Type B pancreatic cell (in vitro differentiated cells): ENCODE measurements at regions not wholly inside any gene's neighbourhood (a gene's known extent, or its start where the extent isn't known, plus 50 kb on each side); places are given as distances from the start of the nearest gene placed in this dataset.

ENCODE experiments used
- DNase-seq: peaks from one replicate; pipeline ENCODE4 v3.0.0; 2021; ENCODE audit warnings: mixed read lengths; ENCODE audit not compliant: unreplicated experiment; ENCODE audit errors: extremely low spot score
- H3K27ac Mint-ChIP-seq: 2 replicates; pipeline ENCODE4 v1.8.0; 2021; ENCODE audit warnings: mild to moderate bottlenecking, mixed read lengths
- H3K27me3 Mint-ChIP-seq: 2 replicates; pipeline ENCODE4 v1.8.0; 2021; ENCODE audit warnings: mixed read lengths
- H3K36me3 Mint-ChIP-seq: 2 replicates; pipeline ENCODE4 v1.8.0; 2021; ENCODE audit warnings: mixed read lengths
- H3K4me1 Mint-ChIP-seq: one replicate; pipeline ENCODE4 v1.8.0; 2021; ENCODE audit warnings: mixed read lengths; ENCODE audit not compliant: unreplicated experiment
- H3K4me3 Mint-ChIP-seq: 2 replicates; pipeline ENCODE4 v1.8.0; 2021; ENCODE audit warnings: mild to moderate bottlenecking, mixed read lengths
- H3K9me3 Mint-ChIP-seq: 2 replicates; pipeline ENCODE4 v1.8.0; 2021; ENCODE audit warnings: mixed read lengths
- CTCF ChIP-seq: fragments of 200-600 bp; sonication (generic); conservative IDR thresholded peaks from 2 replicates; pipeline ENCODE4 v1.5.0; 2021; ENCODE audit warnings: antibody characterized with exemption, mild to moderate bottlenecking

DNA sequence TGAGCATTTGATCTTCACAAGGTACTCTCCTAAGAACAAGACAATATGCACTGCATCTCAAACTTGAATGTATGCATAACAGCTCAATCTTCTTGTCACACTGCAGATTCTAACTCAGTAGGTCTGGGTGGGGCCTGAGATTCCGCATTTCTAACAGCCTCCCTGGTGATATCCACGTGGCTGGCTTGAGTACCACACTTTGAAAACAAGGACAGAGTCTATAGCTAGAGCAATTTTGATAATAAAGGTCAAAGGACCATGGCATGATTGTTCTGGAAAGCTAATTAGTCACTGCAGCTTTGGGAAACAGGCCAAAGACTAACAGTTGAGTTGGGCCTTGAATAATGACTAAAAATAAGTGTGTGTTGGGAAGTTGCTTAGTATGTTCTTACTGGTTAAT is 213.3 kb downstream of the GBA3 start:
- no peak overlapping the region for H3K27ac Mint-ChIP-seq
- H3K27me3 Mint-ChIP-seq: peaks cover under 1% of the 10 kb centered on the region
- no peak for DNase-seq
- H3K9me3 Mint-ChIP-seq: no peaks in the 10 kb centered on the region
- TF ChIP-seq CTCF: no peak
- no peaks in the 10 kb centered on the region for H3K4me1 Mint-ChIP-seq
- H3K4me3 Mint-ChIP-seq: no peak overlapping the region
- no peaks in the 10 kb centered on the region for H3K36me3 Mint-ChIP-seq

DNA sequence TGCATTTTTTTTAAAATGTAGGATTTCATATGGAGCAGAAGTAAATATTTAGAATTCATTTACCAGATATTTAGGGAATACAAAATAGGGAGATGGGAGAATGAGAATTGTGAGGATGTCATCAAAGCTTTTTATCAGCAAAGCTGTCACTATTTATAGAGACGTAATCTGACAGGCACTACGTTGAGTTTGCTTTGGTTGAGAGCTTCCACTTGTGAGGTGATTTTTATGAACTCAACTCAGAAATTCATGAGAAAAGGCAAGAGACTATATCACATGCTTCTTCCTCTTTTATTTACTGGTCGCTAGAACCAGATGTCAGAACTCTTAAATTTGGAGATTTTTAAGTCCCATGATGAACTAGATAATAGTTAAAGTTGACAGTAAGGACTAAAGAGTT is 211.2 kb downstream of the GBA3 start:
- no peak for TF ChIP-seq CTCF
- H3K27ac Mint-ChIP-seq: no peak overlapping the region

GRCh38 chr4:22901631-22902030 is 208.9 kb downstream of the GBA3 start:
- H3K4me3 Mint-ChIP-seq: no peak overlapping the region
- TF ChIP-seq CTCF: no peak
- no peak overlapping the region for H3K27ac Mint-ChIP-seq
- DNase-seq: no peak
- peaks cover 8% of the 10 kb centered on the region for H3K27me3 Mint-ChIP-seq
- peaks cover 5% of the 10 kb centered on the region for H3K4me1 Mint-ChIP-seq
- no peaks in the 10 kb centered on the region for H3K9me3 Mint-ChIP-seq
- no peaks in the 10 kb centered on the region for H3K36me3 Mint-ChIP-seq

More for the DNA sequence above, 211.2 kb downstream of the GBA3 start:
- Mint-ChIP-seq H3K36me3 (no peaks in the 10 kb centered on the region), H3K27me3 (peaks cover 3% of the 10 kb centered on the region), H3K9me3 (no peaks in the 10 kb centered on the region), H3K4me1 (no peaks in the 10 kb centered on the region), H3K4me3 (no peak overlapping the region)
- DNase-seq: no peak

GRCh38 chr4:22900876-22901275 is 208.1 kb downstream of the GBA3 start:
- Mint-ChIP-seq H3K36me3 (no peaks in the 10 kb centered on the region), H3K9me3 (no peaks in the 10 kb centered on the region), H3K27ac (no peak overlapping the region), H3K4me1 (peaks cover 5% of the 10 kb centered on the region), H3K4me3 (no peak overlapping the region), H3K27me3 (peaks cover 8% of the 10 kb centered on the region)
- no peak for TF ChIP-seq CTCF
- no peak for DNase-seq

DNA sequence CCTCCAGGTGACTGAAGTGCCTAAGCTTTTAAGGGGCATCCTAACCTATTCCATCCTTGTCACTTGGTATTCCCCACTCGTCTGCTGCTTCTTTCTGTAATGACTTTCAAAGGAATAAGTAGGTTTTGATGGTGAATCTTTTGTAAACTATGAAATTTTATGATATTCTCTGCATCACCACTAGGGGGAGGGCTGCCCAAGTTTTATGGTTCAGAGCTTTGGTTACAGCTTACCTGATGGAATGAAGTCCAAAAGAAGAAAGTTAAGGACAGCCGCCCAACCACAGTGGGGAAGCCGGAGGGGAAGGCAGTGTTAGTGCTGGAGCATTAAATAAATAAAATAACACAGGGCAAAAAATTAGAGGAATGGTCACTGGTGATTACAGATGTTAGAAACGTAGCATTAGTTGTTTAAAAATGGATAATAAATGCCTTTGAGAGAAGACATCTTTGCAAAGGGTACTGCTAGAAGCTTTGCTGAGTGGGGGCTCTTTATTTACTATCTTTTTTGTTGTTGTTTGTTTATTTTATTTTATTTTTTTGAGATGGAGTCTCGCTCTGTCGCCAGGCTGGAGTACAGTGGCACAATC is 204.9 kb downstream of the GBA3 start:
- Mint-ChIP-seq H3K4me3 (no peak overlapping the region), H3K36me3 (no peaks in the 10 kb centered on the region), H3K9me3 (no peaks in the 10 kb centered on the region), H3K4me1 (peaks cover 5% of the 10 kb centered on the region), H3K27ac (no peak overlapping the region), H3K27me3 (peaks cover 8% of the 10 kb centered on the region)
- no peak for DNase-seq
- TF ChIP-seq CTCF: peak; percentile 91

GRCh38 chr4:22895482-22895881 is 202.7 kb downstream of the GBA3 start:
- Mint-ChIP-seq H3K4me3 (no peak overlapping the region), H3K4me1 (peaks cover 5% of the 10 kb centered on the region), H3K36me3 (no peaks in the 10 kb centered on the region), H3K27me3 (peaks cover 4% of the 10 kb centered on the region), H3K9me3 (no peaks in the 10 kb centered on the region), H3K27ac (no peak overlapping the region)
- TF ChIP-seq CTCF: no peak
- no peak for DNase-seq
